ENCODE measurements at regions not wholly inside any gene's neighbourhood (a gene's known extent, or its start where the extent isn't known, plus 50 kb on each side); places are given as distances from the start of the nearest gene placed in this dataset.

DNA sequence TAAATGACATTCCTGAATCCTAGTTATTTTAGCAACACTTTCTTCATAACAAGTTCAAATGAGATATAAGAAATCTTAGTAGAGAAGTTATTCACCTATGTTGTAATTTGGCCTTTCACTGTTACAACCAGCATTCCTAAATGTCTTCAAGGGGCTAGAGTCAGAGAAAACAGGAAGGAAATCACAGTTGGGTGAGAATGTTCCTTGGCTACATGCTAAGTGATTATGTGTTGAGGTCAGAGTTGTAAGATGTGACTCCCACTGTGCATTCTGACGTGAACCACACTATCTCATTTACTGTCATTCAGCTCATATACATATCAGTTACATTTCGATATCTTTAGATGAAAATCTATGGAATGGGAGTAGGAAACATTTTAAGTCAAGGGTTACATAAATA lies 51.0 kb upstream of the MLIP start:
- no peak for TF ChIP-seq POLR2AphosphoS5 (IDR thresholded peaks at IDR 0.05; ENCODE audit: low read depth, low read length)
- no peak for TF ChIP-seq POLR2A (IDR thresholded peaks at IDR 0.05; ENCODE audit: low read depth, low read length)
- no peak for TF ChIP-seq TAF1 (IDR thresholded peaks at IDR 0.05; ENCODE audit: borderline replicate concordance, low read depth, low read length)

All from GM12892 (cell line).